Mesenchymal stem cell (in vitro differentiated cells and primary cell): ENCODE measurements at regions not wholly inside any gene's neighbourhood (a gene's known extent, or its start where the extent isn't known, plus 50 kb on each side); places are given as distances from the start of the nearest gene placed in this dataset.

Experiments used
- DNase-seq: peaks from one replicate; pipeline ENCODE4 v3.0.0-alpha.2; 2013
- H2AFZ ChIP-seq: one replicate; pipeline ENCODE4 v1.6.1; 2013; ENCODE audit warnings: low read depth, mild to moderate bottlenecking, control low read depth, inconsistent platforms, low read length, moderate library complexity
- H2AK5ac ChIP-seq: 2 replicates; pipeline ENCODE4 v1.6.1; 2013; ENCODE audit warnings: low read length, moderate library complexity, mild to moderate bottlenecking, inconsistent platforms; ENCODE audit not compliant: severe bottlenecking
- H2BK120ac ChIP-seq: one replicate; pipeline ENCODE4 v1.6.1; 2013; ENCODE audit warnings: low read depth, mild to moderate bottlenecking, inconsistent platforms, low read length, moderate library complexity
- H2BK12ac ChIP-seq, 2 experiments: one replicate each; pipeline ENCODE4 v1.6.1; 2013; ENCODE audit warnings: inconsistent platforms in 2 of 2, low read length in 2 of 2, mild to moderate bottlenecking in 2 of 2, moderate library complexity in 2 of 2, control low read depth in 1 of 2
- H2BK15ac ChIP-seq: one replicate; pipeline ENCODE4 v1.6.1; 2013; ENCODE audit warnings: mild to moderate bottlenecking, low read depth, inconsistent platforms; ENCODE audit not compliant: poor library complexity, severe bottlenecking
- H2BK5ac ChIP-seq: 2 replicates; pipeline ENCODE4 v1.6.1; 2013; ENCODE audit warnings: low read depth, mild to moderate bottlenecking, low read length, control low read depth, inconsistent platforms; ENCODE audit not compliant: poor library complexity, severe bottlenecking
- H3K14ac ChIP-seq, 2 experiments: one replicate each; pipeline ENCODE4 v1.6.1; 2013; ENCODE audit warnings: inconsistent platforms in 2 of 2, low read length in 2 of 2, control low read depth in 1 of 2, mild to moderate bottlenecking in 1 of 2, moderate library complexity in 1 of 2
- H3K18ac ChIP-seq, 2 experiments: one replicate each; pipeline ENCODE4 v1.6.1; 2013; ENCODE audit warnings: inconsistent platforms in 2 of 2, low read length in 2 of 2, control low read depth in 1 of 2, low read depth in 1 of 2, mild to moderate bottlenecking in 1 of 2
- H3K23ac ChIP-seq, 2 experiments: one replicate each; pipeline ENCODE4 v1.6.1; 2013; ENCODE audit warnings: inconsistent platforms in 2 of 2, low read length in 2 of 2, mild to moderate bottlenecking in 2 of 2, moderate library complexity in 2 of 2, control low read depth in 1 of 2
- H3K27ac ChIP-seq: 2 replicates; pipeline ENCODE4 v1.5.1; 2013; ENCODE audit warnings: mild to moderate bottlenecking, moderate library complexity, low read length, control low read depth, inconsistent platforms; ENCODE audit not compliant: poor library complexity, severe bottlenecking
- H3K27me3 ChIP-seq, 2 experiments: 2 replicates each; pipeline versions ENCODE4 v1.6.1 to v1.7.0; 2013; ENCODE audit warnings: low read length in 2 of 2, mild to moderate bottlenecking in 2 of 2, moderate library complexity in 2 of 2, control low read depth in 1 of 2, inconsistent platforms in 1 of 2; ENCODE audit not compliant: control insufficient read depth in 1 of 2, insufficient read depth in 1 of 2
- H3K36me3 ChIP-seq, 2 experiments: 2 replicates each; pipeline versions ENCODE4 v1.6.1 to v1.7.0; 2013; ENCODE audit warnings: low read length in 2 of 2, control low read depth in 1 of 2, inconsistent platforms in 1 of 2, low read depth in 1 of 2, mild to moderate bottlenecking in 1 of 2; ENCODE audit not compliant: insufficient read depth in 2 of 2, control insufficient read depth in 1 of 2
- H3K4ac ChIP-seq, 2 experiments: one replicate each; pipeline ENCODE4 v1.6.1; 2013; ENCODE audit warnings: inconsistent platforms in 2 of 2, low read length in 2 of 2, mild to moderate bottlenecking in 2 of 2, moderate library complexity in 2 of 2, control low read depth in 1 of 2, low read depth in 1 of 2
- H3K4me1 ChIP-seq: 2 replicates; pipeline ENCODE4 v1.6.1; 2013; ENCODE audit warnings: low read depth, low read length, control low read depth; ENCODE audit not compliant: control insufficient read depth, insufficient read depth
- H3K4me2 ChIP-seq: 2 replicates; pipeline ENCODE4 v1.6.1; 2013; ENCODE audit warnings: low read length, mild to moderate bottlenecking, inconsistent platforms; ENCODE audit not compliant: poor library complexity, severe bottlenecking
- H3K4me3 ChIP-seq, 2 experiments: 2 replicates each; pipeline versions ENCODE4 v1.5.1 to v1.7.0; 2013; ENCODE audit warnings: low read length in 2 of 2, mild to moderate bottlenecking in 2 of 2, control low read depth in 1 of 2, low read depth in 1 of 2; ENCODE audit not compliant: insufficient read depth in 1 of 2
- H3K79me1 ChIP-seq: replicated peaks from 2 replicates; pipeline ENCODE4 v1.6.1; 2013; ENCODE audit warnings: mild to moderate bottlenecking, control low read depth, low read length, inconsistent platforms; ENCODE audit not compliant: poor library complexity, severe bottlenecking
- H3K9ac ChIP-seq: 2 replicates; pipeline ENCODE4 v1.7.0; 2013; ENCODE audit warnings: mild to moderate bottlenecking, low read length, moderate library complexity
- H3K9me3 ChIP-seq: 2 replicates; pipeline ENCODE4 v1.7.0; 2013; ENCODE audit warnings: mild to moderate bottlenecking, low read length; ENCODE audit not compliant: control insufficient read depth
- H4K8ac ChIP-seq: one replicate; pipeline ENCODE4 v1.6.1; 2013; ENCODE audit warnings: inconsistent platforms, mild to moderate bottlenecking, low read length, moderate library complexity
- H4K91ac ChIP-seq: one replicate; pipeline ENCODE4 v1.6.1; 2013; ENCODE audit warnings: mild to moderate bottlenecking, low read length, inconsistent platforms
- WGBS: methylation state at CpG from one replicate; pipeline ENCODE4 v1.1.7; 2013; ENCODE audit warnings: mixed read lengths; 5-methylcytosine and 5-hydroxymethylcytosine counted together

DNA sequence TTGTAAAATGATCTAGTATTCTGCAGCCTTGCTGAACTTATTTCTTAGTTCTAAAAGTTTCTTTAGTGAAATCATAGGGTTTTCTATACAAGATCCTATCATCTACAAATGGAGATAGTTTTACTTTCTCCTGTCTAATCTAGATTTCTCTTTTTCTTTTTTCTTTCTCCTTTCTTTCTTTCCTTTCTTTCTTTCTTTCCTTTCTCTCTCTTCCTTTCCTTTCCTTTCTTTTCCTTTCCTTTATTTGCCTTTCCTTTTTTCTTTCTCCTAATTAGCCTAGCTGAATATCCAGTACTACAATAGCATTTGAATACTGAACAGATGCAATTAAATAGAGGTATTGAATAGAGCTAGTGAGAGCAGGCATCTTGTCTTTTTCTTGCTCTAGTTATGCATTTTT, 186.6 kb upstream of the SPAG17 start:
- peaks cover 69% of the 10 kb centered on the region for H3K9me3 ChIP-seq
- H3K9ac ChIP-seq = no peak overlapping the region
- H3K18ac ChIP-seq = no peak overlapping the region
- H2BK15ac ChIP-seq = no peak overlapping the region
- H2BK5ac ChIP-seq = no peak overlapping the region
- H3K27ac ChIP-seq = no peak overlapping the region
- no peak overlapping the region for H3K23ac ChIP-seq
- H3K4me3 ChIP-seq = no peak overlapping the region
- H2AFZ ChIP-seq = no peak overlapping the region
- H4K8ac ChIP-seq = no peak overlapping the region
- H3K14ac ChIP-seq = no peak overlapping the region
- H3K4ac ChIP-seq = no peak overlapping the region
- no peaks in the 10 kb centered on the region for H3K27me3 ChIP-seq
- no peak overlapping the region for H3K4me2 ChIP-seq
- no peaks in the 10 kb centered on the region for H3K36me3 ChIP-seq
- H2BK12ac ChIP-seq = no peak overlapping the region
- no peak overlapping the region for H2BK120ac ChIP-seq
- no peaks in the 10 kb centered on the region for H3K4me1 ChIP-seq
- no peaks in the 10 kb centered on the region for H3K79me1 ChIP-seq
- H4K91ac ChIP-seq = no peak overlapping the region
- no peak for DNase-seq
- no peak overlapping the region for H2AK5ac ChIP-seq

DNA sequence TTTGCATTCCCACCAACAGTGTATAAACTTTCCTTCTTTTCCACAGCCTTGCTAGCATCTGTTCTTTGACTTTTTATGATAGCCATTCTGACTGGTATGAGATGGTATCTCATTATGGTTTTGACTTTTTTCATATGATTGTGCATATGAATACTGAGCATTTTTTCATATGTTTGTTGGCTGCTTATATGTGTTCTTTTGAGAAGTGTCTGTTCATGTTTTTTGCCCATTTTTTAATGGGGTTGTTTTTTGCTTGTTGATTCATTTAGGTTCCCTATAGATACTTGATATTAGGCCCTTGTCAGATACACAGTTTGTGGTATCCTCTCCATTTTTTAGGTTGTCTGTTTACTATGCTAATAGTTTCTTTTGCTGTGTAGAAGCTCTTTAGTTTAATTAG, 185.8 kb upstream of the SPAG17 start:
- no peak overlapping the region for H4K91ac ChIP-seq
- no peak overlapping the region for H3K27ac ChIP-seq
- H3K9me3 ChIP-seq = peaks cover 76% of the 10 kb centered on the region

DNA sequence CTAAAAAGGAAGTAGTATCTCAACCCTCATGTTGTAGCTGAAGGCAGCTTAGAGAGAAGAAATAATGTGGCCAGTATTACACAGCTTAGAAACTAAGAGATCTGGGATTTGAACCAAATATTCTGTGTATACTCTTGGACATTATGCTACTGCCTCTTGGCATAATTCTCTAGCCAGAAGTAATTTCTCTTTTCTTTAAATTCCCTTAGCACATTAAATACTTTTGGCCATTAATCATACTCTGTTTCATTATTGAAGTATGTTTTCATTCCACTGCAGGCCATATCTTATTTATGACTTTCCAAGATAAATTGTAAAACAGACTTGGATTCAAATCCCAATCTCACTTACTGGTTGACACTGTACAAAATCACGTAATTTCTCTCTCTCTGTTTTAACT, 181.3 kb upstream of the SPAG17 start:
- H2BK120ac ChIP-seq = no peak overlapping the region
- H3K23ac ChIP-seq = no peak overlapping the region
- H3K9me3 ChIP-seq = peaks cover 77% of the 10 kb centered on the region
- no peak overlapping the region for H2BK12ac ChIP-seq
- H3K18ac ChIP-seq = no peak overlapping the region
- H2BK15ac ChIP-seq = no peak overlapping the region
- no CpG with 5 or more reads among the region's 1 CpG for WGBS
- H3K9ac ChIP-seq = no peak overlapping the region
- no peaks in the 10 kb centered on the region for H3K27me3 ChIP-seq
- H3K4me1 ChIP-seq = no peaks in the 10 kb centered on the region
- no peaks in the 10 kb centered on the region for H3K79me1 ChIP-seq
- H4K8ac ChIP-seq = no peak overlapping the region
- no peak overlapping the region for H2BK5ac ChIP-seq
- no peak overlapping the region for H3K4ac ChIP-seq
- no peak overlapping the region for H2AK5ac ChIP-seq
- H3K27ac ChIP-seq = no peak overlapping the region
- no peak overlapping the region for H3K4me2 ChIP-seq
- H4K91ac ChIP-seq = no peak overlapping the region
- no peak for DNase-seq
- H2AFZ ChIP-seq = no peak overlapping the region
- no peaks in the 10 kb centered on the region for H3K36me3 ChIP-seq
- H3K14ac ChIP-seq = no peak overlapping the region
- H3K4me3 ChIP-seq = no peak overlapping the region

More for the DNA sequence above, 185.8 kb upstream of the SPAG17 start:
- H2BK120ac ChIP-seq = no peak overlapping the region
- H3K27me3 ChIP-seq = no peaks in the 10 kb centered on the region
- H3K4me1 ChIP-seq = no peaks in the 10 kb centered on the region
- no peak overlapping the region for H3K4me3 ChIP-seq
- no peaks in the 10 kb centered on the region for H3K79me1 ChIP-seq
- no peak overlapping the region for H4K8ac ChIP-seq
- H2BK15ac ChIP-seq = no peak overlapping the region
- no peak overlapping the region for H2BK12ac ChIP-seq
- H2AFZ ChIP-seq = no peak overlapping the region
- H2AK5ac ChIP-seq = no peak overlapping the region
- H3K4me2 ChIP-seq = no peak overlapping the region
- DNase-seq = no peak
- no peak overlapping the region for H3K18ac ChIP-seq
- H3K4ac ChIP-seq = no peak overlapping the region
- H3K23ac ChIP-seq = no peak overlapping the region
- no peaks in the 10 kb centered on the region for H3K36me3 ChIP-seq
- no peak overlapping the region for H3K14ac ChIP-seq
- no peak overlapping the region for H3K9ac ChIP-seq
- no peak overlapping the region for H2BK5ac ChIP-seq

DNA sequence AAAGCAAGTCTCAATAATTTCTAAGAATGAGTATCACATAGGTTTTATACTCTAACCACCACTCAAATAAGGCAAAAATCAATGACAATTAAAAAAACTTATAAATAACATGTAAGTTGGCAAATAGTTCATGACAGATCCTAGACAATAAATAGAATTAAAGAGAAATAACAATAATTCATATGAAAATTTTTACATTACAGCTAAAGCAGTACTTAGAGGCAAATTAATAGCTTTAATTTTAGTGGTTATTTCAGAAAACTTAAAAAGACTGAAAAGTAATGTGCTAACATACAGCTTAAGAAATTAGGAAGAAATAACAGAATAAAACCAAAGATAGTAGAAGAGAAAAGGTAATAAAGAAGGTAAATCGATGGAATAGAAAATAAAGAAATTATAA, 179.9 kb upstream of the SPAG17 start:
- Histone ChIP-seq H3K18ac (no peak overlapping the region), H2BK12ac (no peak overlapping the region), H2BK5ac (no peak overlapping the region), H2AK5ac (no peak overlapping the region), H3K79me1 (no peaks in the 10 kb centered on the region), H3K4me1 (no peaks in the 10 kb centered on the region), H3K9me3 (peaks cover 63% of the 10 kb centered on the region), H3K4me2 (no peak overlapping the region), H3K14ac (no peak overlapping the region), H3K23ac (no peak overlapping the region), H2BK120ac (no peak overlapping the region), H3K27ac (no peak overlapping the region), H3K9ac (no peak overlapping the region), H3K4me3 (no peak overlapping the region), H4K8ac (no peak overlapping the region), H2AFZ (no peak overlapping the region), H3K36me3 (no peaks in the 10 kb centered on the region), H3K4ac (no peak overlapping the region), H2BK15ac (no peak overlapping the region), H4K91ac (no peak overlapping the region), H3K27me3 (no peaks in the 10 kb centered on the region)
- no CpG with 5 or more reads among the region's 1 CpG for WGBS
- no peak for DNase-seq
